NT2/D1 (cell line): ENCODE measurements at regions not wholly inside any gene's neighbourhood (a gene's known extent, or its start where the extent isn't known, plus 50 kb on each side); places are given as distances from the start of the nearest gene placed in this dataset.

Experiments used
- DNase-seq: peaks from one replicate; pipeline ENCODE4 v3.0.0-alpha.2; 2011; ENCODE audit warnings: low read depth, low spot score
- H3K27me3 ChIP-seq: 2 replicates; pipeline ENCODE4 v1.6.0; 2011; ENCODE audit warnings: mild to moderate bottlenecking; ENCODE audit not compliant: insufficient read length, insufficient read depth
- H3K36me3 ChIP-seq: 2 replicates; pipeline ENCODE4 v1.6.1; 2011; ENCODE audit warnings: mild to moderate bottlenecking, low read length, mixed read lengths; ENCODE audit not compliant: insufficient read depth, insufficient read length
- H3K4me1 ChIP-seq: 2 replicates; pipeline ENCODE4 v1.5.1; 2011; ENCODE audit not compliant: insufficient read depth, insufficient read length
- H3K4me3 ChIP-seq: 2 replicates; pipeline ENCODE4 v1.5.1; 2011; ENCODE audit warnings: low read depth; ENCODE audit not compliant: insufficient read length
- H3K9ac ChIP-seq: 2 replicates; pipeline ENCODE4 v1.6.0; 2011; ENCODE audit warnings: low read depth; ENCODE audit not compliant: insufficient read length
- H3K9me3 ChIP-seq: 2 replicates; pipeline ENCODE4 v1.5.1; 2011; ENCODE audit warnings: mild to moderate bottlenecking, low read length; ENCODE audit not compliant: insufficient read depth
- SUZ12 ChIP-seq: IDR thresholded peaks from 2 replicates; pipeline ENCODE4 v1.6.1; 2011; ENCODE audit not compliant: insufficient read length, insufficient read depth; ENCODE audit errors: extremely low read depth
- YY1 ChIP-seq: IDR thresholded peaks from 2 replicates; pipeline ENCODE4 v1.6.1; 2011; ENCODE audit not compliant: insufficient read length, insufficient read depth
- ZNF274 ChIP-seq: IDR thresholded peaks from 2 replicates; pipeline ENCODE4 v1.6.1; 2011; ENCODE audit warnings: mild to moderate bottlenecking, low read depth, low read length

GRCh38 chr9:135230817-135231520 lies 143.5 kb downstream of the OLFM1 start:
- Histone ChIP-seq H3K9me3 (peaks cover 8% of the 10 kb centered on the region), H3K9ac (no peak overlapping the region), H3K4me3 (no peak overlapping the region), H3K27me3 (no peaks in the 10 kb centered on the region), H3K36me3 (no peaks in the 10 kb centered on the region), H3K4me1 (peaks cover 7% of the 10 kb centered on the region)
- DNase-seq: no peak
- TF ChIP-seq YY1 (no peak), SUZ12 (no peak), ZNF274 (no peak)

GRCh38 chr9:135239100-135239768 lies 151.8 kb downstream of the OLFM1 start:
- no peak for DNase-seq
- H3K9ac ChIP-seq: no peak overlapping the region
- no peak overlapping the region for H3K4me3 ChIP-seq
- H3K27me3 ChIP-seq: no peaks in the 10 kb centered on the region
- no peaks in the 10 kb centered on the region for H3K36me3 ChIP-seq
- TF ChIP-seq YY1: no peak
- no peak for TF ChIP-seq ZNF274
- TF ChIP-seq SUZ12: no peak
- H3K4me1 ChIP-seq: peaks cover 14% of the 10 kb centered on the region
- H3K9me3 ChIP-seq: peaks cover 2% of the 10 kb centered on the region

- Histone ChIP-seq H3K27me3 (no peaks in the 10 kb centered on the region), H3K4me1 (peaks cover 14% of the 10 kb centered on the region), H3K36me3 (no peaks in the 10 kb centered on the region), H3K9ac (no peak overlapping the region), H3K4me3 (no peak overlapping the region), H3K9me3 (no peaks in the 10 kb centered on the region)
- DNase-seq: no peak
- no peak for TF ChIP-seq SUZ12
Observed at GRCh38 chr9:135239769-135240141, 152.3 kb downstream of the OLFM1 start.

- Histone ChIP-seq H3K36me3 (no peaks in the 10 kb centered on the region), H3K9me3 (no peaks in the 10 kb centered on the region), H3K4me3 (no peak overlapping the region), H3K27me3 (no peaks in the 10 kb centered on the region), H3K4me1 (peaks cover 14% of the 10 kb centered on the region), H3K9ac (no peak overlapping the region)
- TF ChIP-seq SUZ12 (no peak), ZNF274 (no peak), YY1 (no peak)
- DNase-seq: no peak
Observed at GRCh38 chr9:135240222-135240621, 152.8 kb downstream of the OLFM1 start.

- no peaks in the 10 kb centered on the region for H3K27me3 ChIP-seq
- TF ChIP-seq YY1: no peak
- no peak for TF ChIP-seq SUZ12
- no peak for TF ChIP-seq ZNF274
- H3K36me3 ChIP-seq: no peaks in the 10 kb centered on the region
- no peak overlapping the region for H3K9ac ChIP-seq
- H3K4me1 ChIP-seq: peaks cover 14% of the 10 kb centered on the region
- H3K4me3 ChIP-seq: no peak overlapping the region
- DNase-seq: no peak
- H3K9me3 ChIP-seq: no peaks in the 10 kb centered on the region
Observed at GRCh38 chr9:135240871-135241311, 153.4 kb downstream of the OLFM1 start.

- TF ChIP-seq SUZ12 (no peak), ZNF274 (no peak), YY1 (no peak)
- Histone ChIP-seq H3K9ac (no peak overlapping the region), H3K4me1 (peaks cover 14% of the 10 kb centered on the region), H3K27me3 (no peaks in the 10 kb centered on the region), H3K9me3 (no peaks in the 10 kb centered on the region), H3K4me3 (no peak overlapping the region), H3K36me3 (no peaks in the 10 kb centered on the region)
- DNase-seq: no peak
Observed at GRCh38 chr9:135241381-135242048, 154.0 kb downstream of the OLFM1 start.

- no peak overlapping the region for H3K4me3 ChIP-seq
- no peaks in the 10 kb centered on the region for H3K27me3 ChIP-seq
- no peaks in the 10 kb centered on the region for H3K36me3 ChIP-seq
- no peaks in the 10 kb centered on the region for H3K9me3 ChIP-seq
- no peak for TF ChIP-seq SUZ12
- no peak for TF ChIP-seq YY1
- TF ChIP-seq ZNF274: no peak
- H3K9ac ChIP-seq: no peak overlapping the region
- H3K4me1 ChIP-seq: peaks cover 14% of the 10 kb centered on the region
- no peak for DNase-seq
Observed at GRCh38 chr9:135242049-135242396, 154.6 kb downstream of the OLFM1 start.
